GM21528 (cell line): ENCODE measurements at regions not wholly inside any gene's neighbourhood (a gene's known extent, or its start where the extent isn't known, plus 50 kb on each side); places are given as distances from the start of the nearest gene placed in this dataset.

Experiments
- ATAC-seq: cut with Tn5 transposase; IDR thresholded peaks from one replicate; pipeline ENCODE4 v1.9.1; 2021; ENCODE audit warnings: mild to moderate bottlenecking, moderate library complexity; ENCODE audit not compliant: unreplicated experiment, low FRiP score

- no peak for ATAC-seq
Observed at GRCh38 chr6:12379181-12379580, 89.0 kb downstream of the EDN1 start.

GRCh38 chr6:12381587-12381986 is 91.4 kb downstream of the EDN1 start:
- ATAC-seq: no peak

DNA sequence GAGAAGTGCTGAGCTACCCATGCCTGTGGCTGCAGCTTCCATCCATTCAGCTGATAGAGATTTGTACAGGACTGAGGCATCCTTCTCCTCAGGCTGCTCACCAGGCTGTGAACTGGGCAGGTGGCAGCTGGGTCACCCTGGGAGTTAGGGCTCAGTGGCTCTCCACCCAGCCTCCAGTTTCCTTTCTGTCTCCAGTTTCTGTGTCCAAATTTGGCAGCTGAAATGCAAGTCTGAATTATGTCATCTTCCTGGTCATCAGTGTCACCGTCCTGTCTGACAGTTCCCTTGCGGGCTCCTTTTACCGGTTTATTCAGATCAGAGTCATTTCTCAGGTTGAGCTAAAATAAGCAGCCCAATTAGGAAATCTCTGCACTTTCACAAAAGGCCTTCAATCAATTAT is 93.3 kb downstream of the EDN1 start:
- no peak for ATAC-seq

DNA sequence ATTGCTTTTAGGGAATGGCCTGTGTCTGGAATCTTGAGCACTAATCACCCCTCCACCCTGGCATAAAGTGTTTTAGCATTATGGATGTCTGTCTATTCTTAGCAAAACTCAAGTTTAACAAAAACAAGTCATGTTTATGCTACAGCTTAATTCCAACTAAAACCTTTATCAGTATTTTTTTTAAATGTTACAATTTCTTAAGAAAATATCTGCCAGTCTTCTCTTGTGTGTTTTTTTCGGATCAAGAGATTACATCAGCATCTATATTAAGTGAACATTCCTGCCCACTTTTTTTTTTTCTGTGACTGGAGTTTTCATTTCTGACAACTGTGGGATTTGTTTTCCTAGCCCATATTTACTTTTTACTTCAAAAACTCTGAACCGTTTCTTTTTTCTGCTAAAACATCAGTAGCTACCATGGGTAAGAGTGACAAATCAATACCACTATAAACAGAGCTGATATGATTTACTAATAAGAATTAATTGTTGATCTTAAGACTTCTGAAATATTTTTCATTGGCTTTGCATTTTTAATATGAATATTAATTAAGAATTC is 94.3 kb downstream of the EDN1 start:
- no peak for ATAC-seq

- ATAC-seq: no peak
Observed at GRCh38 chr6:12385316-12385715, 95.2 kb downstream of the EDN1 start.

GRCh38 chr6:12386816-12387215 is 96.7 kb downstream of the EDN1 start:
- no peak for ATAC-seq

DNA sequence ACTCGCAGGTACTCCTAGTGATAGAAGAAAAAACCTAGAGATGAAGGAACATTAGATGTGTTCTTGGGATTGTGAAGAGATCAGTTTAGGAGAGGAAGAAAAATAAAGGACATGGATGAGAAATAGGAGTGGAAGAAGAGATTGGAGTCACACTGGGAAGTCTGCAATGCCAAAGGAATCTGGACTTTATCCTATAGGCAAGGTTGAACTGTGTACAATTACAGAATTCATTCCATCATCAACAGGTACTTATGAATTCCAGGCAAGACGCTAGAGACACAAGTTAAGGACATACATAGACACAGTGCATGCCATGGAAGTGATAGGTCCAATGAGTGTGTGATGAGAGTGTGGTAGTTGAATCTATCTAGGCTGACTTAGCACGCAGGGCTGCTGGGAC is 101.3 kb downstream of the EDN1 start:
- no peak for ATAC-seq

DNA sequence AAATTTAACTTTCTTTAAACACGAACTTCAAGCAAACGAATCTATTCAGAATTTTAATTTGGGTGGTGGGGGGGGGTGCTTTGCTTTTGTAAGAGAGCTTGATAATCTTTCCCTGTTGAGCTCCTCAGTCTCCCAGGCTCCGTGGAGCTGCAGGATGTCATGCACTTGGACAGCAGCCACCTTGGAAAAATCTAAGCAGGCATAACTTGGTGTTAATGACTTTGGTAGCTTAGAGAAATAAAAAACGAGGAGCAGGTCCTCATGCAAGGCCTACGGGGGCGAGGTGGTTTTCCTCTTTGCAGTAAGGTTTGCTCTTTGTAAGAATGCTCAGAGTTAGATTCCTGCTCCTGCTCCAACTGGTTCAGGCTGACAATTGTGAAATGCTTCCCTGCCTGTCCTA is 102.3 kb downstream of the EDN1 start:
- no peak for ATAC-seq

DNA sequence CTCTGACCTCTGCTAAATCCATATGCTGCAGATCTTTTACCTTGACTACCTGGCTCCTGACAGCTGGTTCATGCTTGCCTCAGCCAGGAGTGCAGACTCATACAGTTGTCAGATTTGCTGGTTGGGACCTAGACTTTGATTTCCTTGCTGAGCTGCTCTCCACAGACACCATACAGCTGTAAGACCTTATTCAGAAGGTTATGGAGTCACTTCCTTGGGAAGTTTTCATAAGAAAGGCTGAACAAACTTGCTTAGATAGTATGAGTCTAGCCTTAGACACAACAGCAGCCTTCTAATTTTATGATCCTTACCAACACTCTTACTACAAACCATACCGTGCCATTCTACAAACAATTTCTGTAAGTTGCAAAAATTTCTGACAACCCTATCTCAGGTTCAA is 102.9 kb downstream of the EDN1 start:
- ATAC-seq: no peak

DNA sequence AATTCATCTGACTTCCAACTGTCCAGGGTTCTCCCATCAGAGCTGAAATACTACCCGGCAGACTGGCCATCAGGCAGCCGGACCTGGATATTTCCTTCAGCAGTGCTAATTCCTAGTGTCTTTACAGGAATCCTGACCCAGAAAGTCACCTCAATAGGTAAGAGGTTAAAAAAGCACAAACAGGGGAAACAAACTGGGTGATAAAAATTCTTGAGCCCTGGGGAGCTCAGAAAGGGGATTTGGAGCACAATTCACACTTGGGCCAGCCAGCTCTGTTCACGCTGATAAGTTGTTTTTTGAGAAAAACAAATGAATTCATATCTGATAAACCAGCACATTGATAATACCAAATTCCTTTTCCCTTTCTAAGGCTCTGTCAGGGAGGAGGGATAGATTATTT is 104.0 kb downstream of the EDN1 start:
- ATAC-seq: no peak

DNA sequence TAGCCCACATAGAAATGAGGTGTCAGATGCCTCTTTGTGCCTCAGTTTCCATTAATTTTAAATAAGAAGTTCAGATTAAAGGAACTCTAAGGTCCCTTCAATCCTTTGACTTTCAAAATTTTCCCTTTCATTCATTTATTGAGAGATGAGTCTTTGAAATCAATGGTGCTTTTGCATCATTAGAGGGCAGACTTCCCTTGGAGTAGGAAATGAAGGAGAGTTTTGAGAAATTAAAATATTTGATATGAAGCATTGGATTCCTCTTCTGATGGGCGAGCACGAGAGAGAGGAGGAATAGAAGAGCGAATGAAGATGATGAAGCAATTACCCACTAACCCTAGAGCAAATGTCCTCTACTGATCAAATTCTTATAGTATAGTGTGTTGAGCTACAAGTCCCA is 105.7 kb downstream of the EDN1 start:
- no peak for ATAC-seq

DNA sequence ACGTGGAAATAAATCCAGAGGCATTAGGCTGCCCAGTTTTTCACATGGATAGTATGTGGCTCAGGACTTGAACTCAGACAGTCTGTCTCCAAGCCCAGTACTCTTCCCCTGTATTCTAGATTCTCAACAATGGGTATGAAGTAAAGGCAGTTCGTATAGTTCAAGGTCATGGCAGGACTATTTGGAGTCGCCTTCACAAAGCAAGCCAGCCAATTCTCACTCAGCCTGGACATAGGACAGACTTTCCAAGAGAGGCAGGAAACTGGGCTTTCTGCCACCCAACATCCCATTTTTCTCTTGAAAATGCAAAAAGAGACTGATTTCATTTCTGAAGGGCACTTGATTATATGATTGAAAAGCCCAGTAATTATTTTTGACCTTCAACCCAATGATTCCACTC is 111.0 kb downstream of the EDN1 start:
- ATAC-seq: no peak

GRCh38 chr6:12403201-12403826 is 113.2 kb downstream of the EDN1 start:
- ATAC-seq: no peak

- ATAC-seq: no peak
Observed at GRCh38 chr6:12403947-12404647, 113.9 kb downstream of the EDN1 start.

DNA sequence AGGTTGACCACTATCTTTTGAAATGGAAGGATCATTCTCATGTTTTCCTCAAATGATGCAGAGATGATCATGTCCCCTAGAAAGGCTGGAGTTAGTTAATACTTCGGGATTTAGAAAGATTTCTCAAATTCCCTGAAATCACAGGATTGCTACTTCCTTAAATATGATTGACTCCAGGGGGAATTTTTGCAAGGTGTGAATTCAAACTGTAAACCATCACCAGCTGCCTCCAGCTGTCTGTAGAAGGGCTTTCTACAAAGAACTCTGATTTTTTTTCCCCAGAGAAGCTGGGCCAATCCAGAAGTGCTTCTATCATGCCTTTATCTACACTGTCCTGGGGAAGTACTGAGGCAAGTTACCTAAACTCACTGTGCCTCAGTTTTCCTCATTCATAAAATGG is 114.5 kb downstream of the EDN1 start:
- ATAC-seq: no peak

DNA sequence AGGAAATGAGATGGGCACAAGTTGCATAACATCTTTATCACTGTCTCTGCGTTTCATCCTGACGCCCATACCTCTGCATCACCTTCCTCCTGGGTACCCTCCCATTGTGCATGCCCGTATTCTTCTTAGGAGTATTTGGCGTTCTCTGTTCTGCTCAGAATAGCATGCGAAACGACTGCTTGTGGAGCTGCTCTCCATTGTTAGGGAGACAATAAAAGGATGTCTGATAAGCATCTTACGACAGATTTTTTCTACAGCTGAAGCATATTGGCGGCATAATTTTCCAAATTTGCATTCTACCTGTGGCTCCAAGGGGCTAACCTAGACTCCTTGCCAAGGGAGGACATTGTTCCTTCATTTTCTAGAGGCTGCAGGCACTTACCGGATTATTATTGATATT is 118.6 kb downstream of the EDN1 start:
- no peak for ATAC-seq

DNA sequence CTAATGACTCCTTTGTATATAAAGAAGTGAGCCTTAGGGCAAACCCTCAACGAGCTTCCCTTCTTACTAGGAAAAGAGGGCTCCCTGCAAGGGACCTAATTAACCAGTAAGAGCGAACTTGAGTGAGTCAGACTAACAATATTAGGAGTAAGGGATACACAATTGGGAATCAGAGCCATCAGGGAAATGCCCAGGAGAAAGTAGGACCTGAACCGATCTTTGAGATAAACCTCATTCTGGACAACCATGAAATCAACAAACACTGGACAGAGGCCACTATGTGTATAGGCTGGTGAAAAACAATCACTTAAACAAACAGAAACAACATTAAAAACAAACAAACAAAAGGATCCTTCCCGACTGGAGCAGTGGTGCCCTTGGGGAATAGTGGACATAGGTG is 120.8 kb downstream of the EDN1 start:
- ATAC-seq: no peak

DNA sequence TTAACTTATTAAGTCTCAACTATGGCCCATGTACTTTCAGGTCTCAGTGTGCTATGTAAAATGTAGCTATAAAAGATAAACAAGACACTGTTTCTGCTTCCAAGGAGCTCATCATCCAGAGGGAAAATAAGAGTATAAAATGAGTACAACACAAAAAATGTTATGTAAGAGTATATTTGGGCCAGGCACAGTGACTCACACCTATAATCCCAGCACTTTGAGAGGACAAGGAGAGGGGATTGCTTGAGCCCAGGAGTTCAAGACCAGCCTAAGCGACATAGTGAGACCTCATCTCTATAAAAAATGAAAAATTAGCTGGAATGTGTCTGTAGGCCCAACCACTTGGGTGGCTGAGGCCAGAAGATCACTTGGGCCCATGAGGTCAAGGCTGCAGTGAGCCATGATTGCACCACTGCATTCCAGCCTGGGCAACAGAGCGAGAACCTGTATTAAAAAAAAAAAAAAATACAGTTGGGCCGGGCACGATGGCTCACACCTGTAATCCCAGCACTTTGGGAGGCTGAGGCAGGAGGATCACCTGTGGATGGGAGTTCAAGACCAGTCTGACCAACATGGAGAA is 124.0 kb downstream of the EDN1 start:
- ATAC-seq: no peak

DNA sequence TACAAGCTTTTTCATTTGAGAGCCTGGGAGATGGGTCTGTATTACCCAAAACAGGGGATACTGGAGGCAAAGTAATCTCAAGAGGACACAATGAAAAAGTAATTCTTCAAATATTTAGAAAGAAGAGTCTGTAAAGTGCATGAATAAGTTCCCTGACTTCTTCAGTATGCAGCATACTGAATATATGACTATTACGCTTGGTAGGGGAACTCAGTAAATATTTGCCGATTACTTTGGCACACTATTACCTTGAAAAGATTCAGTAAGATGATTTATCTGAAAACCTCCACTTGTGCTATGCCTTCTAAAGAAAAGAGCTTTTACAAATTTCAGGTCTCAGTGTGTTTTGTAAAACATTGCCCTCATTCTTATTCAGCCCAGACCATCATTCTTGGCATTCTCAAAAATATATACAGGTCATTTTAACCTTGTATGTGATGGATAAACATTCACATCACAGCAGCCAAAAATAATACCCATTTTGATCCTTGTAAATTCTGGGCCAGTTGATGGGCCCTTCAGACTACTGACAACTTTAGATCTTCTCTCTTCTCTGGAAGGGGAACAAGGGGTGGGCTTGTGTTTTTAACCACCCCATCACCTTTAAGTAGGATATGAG is 125.9 kb downstream of the EDN1 start:
- no peak for ATAC-seq

DNA sequence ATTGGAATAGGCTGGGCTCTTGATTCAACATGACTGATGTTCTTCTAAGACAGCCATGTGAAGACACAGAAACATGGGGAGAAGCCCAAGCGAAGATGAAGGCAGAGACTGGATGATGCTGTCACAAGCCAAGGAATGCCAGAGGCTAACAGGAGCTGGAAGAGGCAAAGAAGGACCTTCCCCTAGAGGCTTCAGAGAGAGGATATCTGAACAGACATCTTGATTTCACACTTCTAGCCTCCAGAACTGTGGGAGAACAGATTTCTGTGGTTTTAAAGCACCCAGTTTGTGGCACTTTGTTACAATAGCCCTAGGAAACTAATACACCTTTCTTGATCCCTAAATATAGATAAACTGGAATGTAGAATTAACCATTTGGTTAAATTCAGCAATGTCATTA is 127.0 kb downstream of the EDN1 start:
- no peak for ATAC-seq

DNA sequence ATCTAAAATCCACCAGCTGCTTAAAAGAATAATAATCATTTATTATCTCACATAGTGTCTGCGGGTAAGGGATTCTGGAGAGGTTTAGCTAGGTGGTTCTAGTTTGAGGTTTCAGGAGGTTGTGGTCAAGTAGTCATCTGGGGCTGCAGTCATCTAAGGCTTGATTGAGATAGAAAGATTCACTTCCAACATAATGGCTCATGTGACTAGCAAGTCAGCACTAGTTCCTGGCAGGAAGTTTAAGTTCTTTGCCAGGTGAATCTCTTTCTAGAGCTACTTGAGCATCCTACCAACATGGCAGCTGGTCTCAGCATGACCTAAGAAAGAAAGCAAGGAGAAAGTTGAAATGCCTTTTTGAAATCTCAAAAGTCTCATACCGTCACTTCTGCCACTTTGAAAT is 128.8 kb downstream of the EDN1 start:
- no peak for ATAC-seq
